ENCODE measurements at regions not wholly inside any gene's neighbourhood (a gene's known extent, or its start where the extent isn't known, plus 50 kb on each side); places are given as distances from the start of the nearest gene placed in this dataset.

- TF ChIP-seq CTCF (conservative IDR thresholded peaks at IDR 0.05; ENCODE audit: low read depth, low read length): no peak
- H3K4me3 ChIP-seq (ENCODE audit: low read depth, low read length): no peak overlapping the region
- DNase-seq (ENCODE audit: low read depth): no peak
Observed at GRCh38 chr18:5064841-5065370, 132.2 kb downstream of the AKAIN1 start.

GRCh38 chr18:5061785-5062184 lies 135.3 kb downstream of the AKAIN1 start:
- DNase-seq (ENCODE audit: low read depth): no peak
- no peak overlapping the region for H3K4me3 ChIP-seq (ENCODE audit: low read depth, low read length)
- TF ChIP-seq CTCF (conservative IDR thresholded peaks at IDR 0.05; ENCODE audit: low read depth, low read length): no peak

- no peak overlapping the region for H3K4me3 ChIP-seq (ENCODE audit: low read depth, low read length)
- TF ChIP-seq CTCF (conservative IDR thresholded peaks at IDR 0.05; ENCODE audit: low read depth, low read length): no peak
- no peak for DNase-seq (ENCODE audit: low read depth)
Observed at GRCh38 chr18:5060543-5060942, 136.5 kb downstream of the AKAIN1 start.

GRCh38 chr18:5059696-5060032 lies 137.4 kb downstream of the AKAIN1 start:
- no peak for TF ChIP-seq CTCF (conservative IDR thresholded peaks at IDR 0.05; ENCODE audit: low read depth, low read length)
- no peak overlapping the region for H3K4me3 ChIP-seq (ENCODE audit: low read depth, low read length)
- no peak for DNase-seq (ENCODE audit: low read depth)

GRCh38 chr18:5058768-5059695 lies 138.0 kb downstream of the AKAIN1 start:
- no peak for DNase-seq (ENCODE audit: low read depth)
- TF ChIP-seq CTCF (conservative IDR thresholded peaks at IDR 0.05; ENCODE audit: low read depth, low read length): no peak
- no peak overlapping the region for H3K4me3 ChIP-seq (ENCODE audit: low read depth, low read length)

- TF ChIP-seq CTCF (conservative IDR thresholded peaks at IDR 0.05; ENCODE audit: low read depth, low read length): peak; percentile 73
- DNase-seq (ENCODE audit: low read depth): peak; percentile 56
- no peak overlapping the region for H3K4me3 ChIP-seq (ENCODE audit: low read depth, low read length)
Observed at GRCh38 chr18:5057386-5058348, 139.4 kb downstream of the AKAIN1 start.

Measured in choroid plexus epithelial cell (primary cell).